NCI-H1436 (cell line): ENCODE measurements at regions not wholly inside any gene's neighbourhood (a gene's known extent, or its start where the extent isn't known, plus 50 kb on each side); places are given as distances from the start of the nearest gene placed in this dataset.
"Not testable (repeated sequence)": the region's sequence is repeated elsewhere in the genome, so short reads cannot be mapped to it uniquely, and the experiment has no call there.

Experiments used
- DNase-seq: peaks from one replicate; lab custom pipeline; 2025; lab: John Stamatoyannopoulos, UW

DNA sequence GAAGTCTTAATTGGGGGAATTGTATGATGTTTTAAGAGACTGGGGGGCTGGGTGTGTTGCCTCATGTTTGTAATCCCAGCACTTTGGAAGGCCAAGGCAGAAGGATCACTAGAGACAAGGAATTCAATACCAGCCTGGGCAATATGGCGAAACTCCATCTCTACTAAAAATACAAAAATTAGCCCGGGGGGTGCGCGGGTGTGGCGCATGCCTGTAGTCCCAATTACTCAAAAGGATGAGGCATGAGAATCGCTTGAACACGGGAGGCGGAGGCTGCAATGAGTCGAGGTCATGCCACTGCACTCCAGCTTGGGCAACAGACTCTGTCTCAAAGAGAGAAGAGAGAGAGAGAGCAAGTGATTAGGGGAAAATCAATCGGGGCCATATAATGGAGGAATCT, 600.5 kb downstream of the SLC16A7 start:
- DNase-seq, result no peak

DNA sequence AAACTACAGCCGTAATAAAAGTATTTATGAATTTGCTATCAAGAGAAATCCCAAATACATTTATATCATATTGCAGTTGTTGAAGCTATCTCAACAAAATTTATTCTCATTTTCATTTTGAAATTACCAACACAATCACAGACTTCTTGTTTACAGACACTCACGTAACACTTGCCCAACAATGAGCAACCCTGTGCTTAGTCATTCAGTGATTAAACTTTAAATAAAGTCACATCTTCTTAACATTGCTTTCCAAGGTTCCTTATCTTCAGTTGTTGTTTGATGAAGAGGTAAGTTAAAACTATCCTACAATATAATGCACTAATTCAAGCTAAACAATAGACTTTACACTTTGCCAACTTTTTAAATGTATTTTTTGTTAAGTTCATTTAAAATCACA, 601.8 kb downstream of the SLC16A7 start:
- DNase-seq, result no peak

DNA sequence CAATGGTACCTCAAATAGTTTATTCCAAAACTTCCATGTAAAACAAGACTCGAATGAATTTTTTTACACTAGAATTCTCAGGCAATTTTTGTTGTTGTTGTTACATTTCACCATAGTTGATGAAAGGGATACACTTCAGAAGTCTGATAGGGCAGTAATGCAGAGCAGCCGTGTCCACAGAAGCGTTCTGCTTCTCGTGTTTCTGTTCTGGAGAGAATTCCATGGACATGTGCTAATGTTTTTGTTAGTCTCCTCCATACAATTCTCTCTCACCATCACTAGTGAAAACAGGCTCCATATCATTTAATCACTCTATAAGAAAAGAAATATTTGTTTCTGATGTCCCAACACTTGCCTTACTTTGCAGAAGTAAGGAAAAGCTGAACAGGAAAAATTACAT, 606.1 kb downstream of the SLC16A7 start:
- no peak for DNase-seq

DNA sequence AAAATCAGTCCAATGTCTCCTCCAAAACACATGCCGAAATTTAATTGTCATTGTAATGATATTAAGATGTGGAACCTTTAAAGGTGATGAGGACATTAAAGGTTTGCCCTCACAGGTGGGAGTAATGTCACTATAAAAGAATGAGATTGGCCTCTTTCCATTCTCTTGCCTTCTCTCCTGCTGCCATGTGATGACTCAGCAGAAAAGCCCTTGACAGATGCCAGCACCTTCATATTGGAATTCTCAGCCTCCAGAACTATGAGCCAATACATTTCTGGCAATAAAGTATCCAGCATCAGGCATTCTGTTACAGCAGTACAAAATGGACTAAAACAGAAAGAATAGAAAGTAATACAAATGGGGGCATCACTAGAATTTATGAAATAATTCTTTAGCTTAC, 609.7 kb downstream of the SLC16A7 start:
- DNase-seq, result no peak

DNA sequence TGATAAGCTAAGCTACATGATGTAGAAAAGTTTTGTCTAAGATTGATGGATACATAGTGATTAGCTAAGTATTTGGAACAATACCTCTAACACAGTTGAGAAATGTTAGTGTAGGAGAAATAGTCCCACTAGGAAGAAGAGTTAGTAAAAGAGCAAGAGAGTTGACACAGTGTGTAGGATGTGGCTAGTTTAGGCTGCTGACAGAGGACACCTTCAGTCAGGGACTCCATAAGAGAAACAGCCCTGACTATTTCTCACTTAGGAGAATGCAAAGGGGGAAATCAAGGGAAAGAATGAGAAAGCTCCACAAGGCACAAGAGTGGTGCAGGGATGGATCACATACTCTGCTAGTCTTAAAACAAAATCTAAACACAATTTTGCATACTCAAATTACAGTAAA, 613.7 kb downstream of the SLC16A7 start:
- DNase-seq, result no peak

DNA sequence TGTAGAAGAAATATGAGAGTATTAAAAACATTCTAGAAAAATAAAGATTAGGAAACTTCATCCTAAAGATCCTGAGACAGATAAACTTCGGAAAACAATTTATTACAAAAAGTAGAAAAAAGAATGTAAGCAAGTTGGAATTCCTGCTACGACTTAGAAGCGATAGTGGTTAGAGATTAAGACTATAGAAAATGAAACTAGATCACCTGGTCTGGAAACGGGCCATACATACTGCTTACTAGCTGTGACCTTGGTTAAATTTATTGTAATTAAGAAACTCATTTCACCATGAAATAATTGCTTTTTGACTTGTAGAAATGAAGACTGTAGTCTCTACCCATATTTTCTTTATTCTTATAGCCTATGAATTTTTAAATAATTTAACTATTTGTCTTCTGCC, 614.1 kb downstream of the SLC16A7 start:
- no peak for DNase-seq

DNA sequence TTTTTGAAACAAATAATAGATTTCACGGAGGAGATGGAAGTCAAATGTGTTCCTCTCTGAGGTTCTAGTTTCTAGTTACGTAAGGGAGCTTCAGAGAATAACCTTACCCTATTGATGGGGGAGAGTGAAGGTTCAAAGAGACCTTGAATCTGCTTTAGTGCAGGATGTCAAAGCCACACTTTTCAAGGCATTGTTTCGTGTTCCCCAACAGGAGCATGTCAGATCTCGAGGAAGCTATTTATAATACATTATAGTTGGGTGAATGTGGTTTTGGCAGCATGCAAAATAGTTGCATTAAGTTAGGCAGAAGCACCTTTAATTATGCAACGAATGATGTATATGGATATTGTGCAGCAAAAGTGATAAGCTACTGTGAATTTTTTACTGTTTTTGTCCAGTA, 614.9 kb downstream of the SLC16A7 start:
- DNase-seq, result no peak

DNA sequence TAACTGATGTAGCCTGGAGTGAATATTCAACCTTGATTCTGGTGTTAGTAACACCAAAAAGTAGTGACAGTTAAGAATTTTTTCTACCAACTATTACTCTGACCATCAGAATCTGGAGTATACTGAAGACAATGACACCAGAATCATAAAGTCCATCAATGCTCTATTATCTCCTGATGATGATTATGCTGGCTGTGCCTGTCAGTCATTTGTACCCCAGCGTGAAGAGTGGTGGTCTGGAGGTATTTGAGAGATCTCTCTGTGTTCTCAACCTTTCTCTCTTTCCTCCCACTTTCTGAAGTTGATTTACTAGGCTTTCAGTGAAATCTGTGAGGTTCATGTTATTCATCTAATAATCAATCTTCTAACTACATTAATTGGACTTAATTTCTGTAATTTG, 615.4 kb downstream of the SLC16A7 start:
- DNase-seq, result no peak

DNA sequence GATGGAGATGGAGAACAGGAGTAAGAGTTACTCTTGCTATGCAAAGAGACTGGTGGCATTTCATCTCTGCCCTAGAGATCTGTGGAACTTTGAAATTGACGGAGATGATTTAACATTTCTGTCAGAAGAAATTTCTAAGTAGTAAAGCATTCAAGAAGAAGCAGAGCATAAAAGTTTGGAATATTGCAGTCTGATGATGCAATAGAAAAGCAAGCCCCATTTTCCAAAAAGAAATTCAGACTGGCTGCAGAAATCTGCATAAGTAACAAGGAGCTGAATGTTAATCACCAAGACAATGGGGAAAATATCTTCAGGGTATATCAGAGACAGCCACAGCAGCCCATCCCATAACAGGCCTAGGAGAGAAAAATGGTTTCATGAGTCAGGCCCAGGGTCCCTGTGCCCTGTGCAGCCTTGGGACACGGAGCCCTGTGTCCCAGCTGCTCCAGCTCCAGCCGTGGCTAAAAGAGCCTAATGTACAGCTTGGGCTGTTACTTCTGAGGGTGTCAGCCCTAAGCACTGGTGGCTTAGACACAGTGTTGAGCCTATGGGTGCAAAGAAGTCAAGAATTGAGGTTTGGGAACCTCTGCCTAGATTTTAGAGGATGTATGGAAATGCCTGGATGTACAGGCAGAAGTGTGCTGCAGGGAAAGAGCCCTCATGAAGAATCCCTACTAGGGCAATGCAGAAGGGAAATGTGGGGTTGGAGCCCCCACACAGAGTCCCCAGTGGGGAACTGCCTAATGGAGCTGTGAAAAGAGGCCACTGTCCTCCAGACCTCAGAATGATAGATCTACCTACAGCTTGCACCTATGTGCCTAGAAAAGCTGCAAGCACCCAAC, 616.6 kb downstream of the SLC16A7 start:
- no peak for DNase-seq

DNA sequence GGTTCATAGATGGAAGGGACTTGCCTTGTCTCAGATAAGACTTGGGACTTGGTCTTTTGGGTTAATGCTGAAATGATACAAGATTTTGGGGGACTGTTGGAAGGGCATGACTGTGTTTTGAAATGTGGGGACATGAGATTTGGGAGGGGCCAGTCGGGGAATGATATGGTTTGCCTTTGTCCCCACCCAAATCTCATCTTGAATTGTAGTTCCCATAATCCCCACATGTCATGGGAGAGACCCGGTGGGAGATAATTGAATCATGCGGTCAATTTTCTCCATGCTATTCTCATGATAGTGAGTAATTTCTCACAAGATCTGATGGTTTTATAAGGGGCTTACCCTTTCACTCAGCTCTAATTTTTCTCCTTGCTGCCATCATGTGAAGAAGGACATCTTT, 617.4 kb downstream of the SLC16A7 start:
- not testable (repeated sequence) for DNase-seq

DNA sequence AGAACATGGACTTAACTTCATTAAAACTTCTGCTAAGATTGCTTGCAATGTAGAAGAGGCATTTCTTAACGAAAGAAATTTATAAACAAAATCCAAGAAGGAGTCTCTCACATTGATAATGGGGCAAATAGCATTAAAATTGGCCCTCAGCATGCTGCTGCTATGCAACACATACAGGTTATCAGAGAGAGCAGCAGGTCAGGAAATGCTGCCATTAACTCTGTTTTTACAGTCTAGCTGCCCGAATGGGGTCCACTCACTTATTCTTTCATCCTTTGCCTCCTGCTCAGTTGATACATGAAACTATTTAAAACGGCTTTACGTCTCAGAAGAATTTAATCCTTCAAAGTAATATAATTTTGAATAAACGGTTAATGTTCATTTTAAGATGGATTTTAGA, 620.4 kb downstream of the SLC16A7 start:
- no peak for DNase-seq

DNA sequence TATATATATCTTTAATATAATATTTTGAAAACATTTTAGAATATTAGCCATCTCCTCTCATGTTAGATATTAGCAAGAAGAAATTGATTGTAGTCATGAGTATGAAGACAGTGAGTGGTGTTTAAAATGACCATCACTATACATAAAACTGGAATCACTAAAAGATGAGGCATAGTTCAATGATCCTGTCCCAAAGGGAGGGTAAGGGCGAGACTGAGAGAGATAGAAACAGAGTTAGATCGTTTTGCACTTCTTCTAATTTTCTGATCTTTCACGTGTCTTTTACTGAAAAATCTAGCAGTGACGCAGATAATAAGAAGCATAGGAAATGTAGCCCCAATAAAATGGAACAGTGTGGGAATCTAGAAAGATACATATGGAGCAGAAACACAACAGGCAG, 627.4 kb downstream of the SLC16A7 start:
- DNase-seq, result no peak

DNA sequence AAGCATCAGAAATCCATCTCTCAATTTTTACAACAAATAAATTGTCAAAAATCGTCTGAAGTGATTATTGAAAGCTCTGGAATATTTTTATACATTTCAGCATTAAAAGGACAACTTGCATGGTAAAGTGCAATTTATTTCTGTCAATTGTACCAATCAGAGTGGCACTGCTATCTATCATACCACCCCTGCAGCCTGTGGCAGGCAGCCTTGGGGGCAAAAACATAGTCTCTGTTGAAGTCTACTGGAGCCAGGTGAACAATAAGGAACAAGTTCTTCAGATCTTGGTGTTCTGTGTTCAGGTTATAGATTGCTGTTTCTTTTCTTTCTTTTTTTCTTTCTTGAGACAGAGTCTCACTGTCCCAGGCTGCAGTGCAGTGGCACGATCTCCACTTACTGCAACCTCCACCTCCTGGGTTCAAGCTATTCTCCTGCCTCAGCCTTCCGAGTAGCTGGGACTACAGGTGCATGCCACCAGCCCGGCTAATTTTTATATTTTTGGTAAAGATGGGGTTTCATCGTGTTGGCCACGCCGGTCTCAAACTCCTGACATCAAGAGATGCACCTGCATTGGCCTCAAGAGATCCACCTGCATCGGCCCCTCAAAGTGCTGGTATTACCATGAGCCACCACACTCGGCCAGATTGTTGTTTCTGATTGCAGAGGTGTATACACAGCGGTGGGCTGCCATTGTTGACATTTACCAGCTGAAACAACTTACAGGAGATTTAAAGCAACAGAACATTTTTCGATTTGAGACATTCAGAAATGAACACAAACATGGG, 629.6 kb downstream of the SLC16A7 start:
- no peak for DNase-seq

DNA sequence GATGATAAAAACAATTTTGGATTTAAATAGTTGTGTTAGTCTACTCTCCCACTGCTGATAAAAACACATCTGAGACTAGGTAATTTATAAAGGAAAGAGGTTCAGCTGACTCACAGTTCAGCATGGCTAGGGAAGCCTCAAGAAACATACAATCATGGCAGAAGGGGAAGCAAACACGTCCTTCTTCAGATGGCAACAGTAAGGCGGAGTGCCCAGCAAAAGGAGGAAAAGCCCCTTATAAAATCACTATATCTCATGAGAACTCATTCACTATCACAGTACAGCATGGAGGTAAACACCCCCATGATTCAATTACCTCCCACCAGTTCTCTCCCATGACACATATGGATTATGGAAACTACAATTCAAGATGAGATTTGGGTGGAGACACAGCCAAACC, 632.1 kb downstream of the SLC16A7 start:
- DNase-seq, result no peak

DNA sequence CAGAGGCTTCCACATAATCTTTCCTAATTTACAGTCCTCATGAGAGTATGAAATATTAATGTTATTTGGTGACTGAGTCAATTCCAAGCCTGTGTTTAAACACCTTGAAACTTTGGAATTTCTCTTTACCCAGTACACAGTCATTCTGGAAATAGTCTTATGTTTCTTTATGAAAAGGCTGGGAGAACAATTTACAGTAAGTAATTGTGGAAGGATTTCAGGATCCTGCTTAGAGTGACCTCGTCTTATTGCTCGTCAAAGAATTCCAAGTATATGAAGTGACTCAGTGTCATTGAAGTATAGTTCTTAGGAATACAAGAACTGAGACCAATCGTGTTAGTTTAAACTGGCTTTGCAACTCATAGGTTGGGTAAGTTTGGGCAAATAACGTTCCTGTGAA, 634.2 kb downstream of the SLC16A7 start:
- no peak for DNase-seq

DNA sequence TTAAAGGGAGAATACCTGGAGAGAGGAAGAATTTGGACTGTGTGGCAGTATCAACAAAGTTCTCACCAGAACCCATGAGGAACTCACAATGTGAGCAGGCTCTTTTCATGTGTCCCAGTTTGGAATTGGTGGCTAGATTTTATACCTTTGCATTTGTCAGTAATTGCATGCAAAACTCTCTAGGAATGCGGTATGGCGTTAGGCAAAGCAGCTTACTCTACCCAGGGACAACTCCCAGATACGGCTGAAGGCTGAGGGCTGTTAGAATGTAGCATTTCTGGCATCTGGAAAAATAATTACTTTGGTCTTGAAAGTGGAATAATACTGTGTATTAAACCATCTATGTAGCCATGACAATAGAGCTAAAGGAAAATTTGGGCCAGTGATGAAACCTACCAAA, 635.5 kb downstream of the SLC16A7 start:
- no peak for DNase-seq

DNA sequence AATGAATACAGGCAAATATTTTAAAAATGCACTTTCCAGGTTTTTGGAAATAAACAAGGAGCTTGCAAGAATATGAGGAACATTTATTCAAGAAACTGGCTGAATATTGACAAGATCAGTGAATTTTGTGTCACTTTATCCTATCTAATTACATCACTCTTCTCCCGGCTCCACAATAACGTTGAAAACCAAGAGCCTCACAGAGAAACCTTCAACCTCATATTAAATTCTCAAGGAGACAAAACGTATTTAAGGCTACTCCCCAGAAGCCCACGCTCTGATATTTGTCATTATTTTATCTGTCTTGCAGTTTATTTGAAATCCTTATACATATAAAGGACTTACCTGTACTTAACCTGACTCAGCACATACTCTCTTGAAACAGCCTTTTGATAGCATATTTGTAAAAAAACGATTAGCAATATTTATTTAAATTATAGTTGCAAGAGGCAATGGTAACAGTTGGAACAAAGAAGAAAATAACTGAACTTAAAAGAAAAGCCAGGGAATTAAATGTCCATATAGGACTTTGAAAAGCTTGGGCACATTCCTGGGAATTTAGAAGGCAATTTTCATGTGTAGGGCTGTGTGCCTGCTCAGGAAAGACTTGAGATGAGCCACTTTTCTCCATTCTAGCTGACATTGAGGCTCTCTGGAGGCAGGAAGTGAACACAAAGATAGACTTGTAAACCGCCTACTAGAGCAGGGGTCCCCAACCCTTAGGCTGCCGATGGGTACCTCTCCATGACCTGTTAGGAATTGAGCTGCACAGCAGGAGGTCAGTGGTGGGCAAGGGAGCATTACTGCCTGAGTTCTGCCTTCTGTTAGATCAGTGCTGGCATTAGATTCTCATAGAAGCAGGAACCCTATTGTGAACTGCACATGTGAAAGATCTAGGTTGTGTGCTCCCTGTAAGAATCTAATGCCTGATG, 636.4 kb downstream of the SLC16A7 start:
- no peak for DNase-seq

DNA sequence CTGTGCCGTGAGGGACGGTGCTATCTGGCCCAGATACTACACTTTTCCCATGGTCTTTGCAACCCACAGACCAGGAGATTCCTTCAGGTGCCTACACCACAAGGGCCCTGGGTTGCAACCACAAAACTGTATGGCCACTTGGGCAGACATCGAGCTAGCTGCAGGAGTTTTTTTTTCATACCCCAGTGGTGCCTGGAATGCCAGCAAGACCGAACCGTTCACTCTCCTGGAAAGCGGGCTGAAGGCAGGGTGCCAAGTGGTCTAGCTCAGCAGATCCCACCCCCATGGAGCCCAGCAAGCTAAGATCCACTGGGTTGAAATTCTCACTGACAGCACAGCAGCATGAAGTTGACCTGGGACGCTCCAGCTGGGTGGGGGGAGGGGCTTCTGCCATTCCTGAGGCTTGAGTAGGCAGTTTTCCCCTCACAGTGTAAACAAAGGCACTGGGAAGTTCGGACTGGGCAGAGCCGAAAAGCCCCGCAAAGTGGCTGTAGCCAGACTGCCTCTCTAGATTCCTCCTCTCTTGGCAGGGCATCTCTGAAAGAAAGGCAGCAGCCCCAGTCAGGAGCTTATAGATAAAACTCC, 638.9 kb downstream of the SLC16A7 start:
- DNase-seq, result not testable (repeated sequence)

DNA sequence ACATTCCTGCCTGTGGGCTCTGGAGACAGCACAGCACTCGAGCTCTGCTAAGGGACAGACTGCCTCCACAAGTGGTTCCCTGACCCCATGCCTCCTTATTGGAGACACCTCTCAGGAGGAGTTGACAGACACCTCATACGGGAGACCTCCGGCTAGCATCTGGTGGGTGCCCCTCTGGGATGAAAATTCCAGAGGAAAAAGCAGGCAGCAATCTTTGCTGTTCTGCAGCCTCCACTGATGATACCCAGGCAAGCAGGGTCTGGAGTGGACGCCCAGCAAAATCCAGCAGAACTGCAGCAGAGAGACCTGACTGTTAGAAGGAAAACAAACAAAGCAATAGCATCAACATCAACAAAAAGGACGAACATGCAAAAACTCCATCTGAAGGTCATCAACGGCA, 639.4 kb downstream of the SLC16A7 start:
- DNase-seq, result no peak

DNA sequence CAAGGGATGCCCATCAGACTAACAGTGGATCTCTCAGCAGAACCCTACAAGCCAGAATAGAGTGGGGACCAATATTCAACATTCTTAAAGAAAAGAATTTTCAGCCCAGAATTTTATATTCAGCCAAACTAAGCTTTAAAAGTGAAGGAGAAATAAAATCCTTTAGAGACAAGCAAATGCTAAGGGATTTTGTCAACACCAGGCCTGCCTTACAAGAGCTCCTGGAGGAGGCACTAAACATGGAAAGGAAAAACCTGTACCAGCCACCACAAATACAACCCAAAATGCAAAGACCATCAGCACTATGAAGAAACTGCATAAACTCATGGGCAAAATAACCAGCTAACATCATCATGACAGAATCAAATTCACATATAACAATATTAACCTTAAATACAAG, 640.6 kb downstream of the SLC16A7 start:
- DNase-seq, result not testable (repeated sequence)

DNA sequence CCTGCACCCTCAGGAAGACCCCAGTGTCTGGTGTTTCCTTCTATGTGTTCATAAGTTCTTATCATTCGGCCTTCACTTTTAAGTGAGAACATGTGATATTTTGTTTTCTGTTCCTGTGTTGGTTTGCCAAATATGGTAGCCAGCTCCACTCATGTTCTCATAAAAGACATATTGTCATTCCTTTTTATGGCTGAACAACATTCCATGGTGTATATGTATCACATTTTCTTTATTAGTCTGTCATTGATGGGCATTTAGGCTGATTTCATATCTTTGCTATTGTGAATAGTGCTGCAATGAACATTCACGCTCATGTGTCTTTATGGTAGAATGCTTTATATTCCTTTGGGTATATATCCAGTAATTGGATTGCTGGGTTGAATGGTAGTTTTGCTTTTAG, 645.1 kb downstream of the SLC16A7 start:
- no peak for DNase-seq

DNA sequence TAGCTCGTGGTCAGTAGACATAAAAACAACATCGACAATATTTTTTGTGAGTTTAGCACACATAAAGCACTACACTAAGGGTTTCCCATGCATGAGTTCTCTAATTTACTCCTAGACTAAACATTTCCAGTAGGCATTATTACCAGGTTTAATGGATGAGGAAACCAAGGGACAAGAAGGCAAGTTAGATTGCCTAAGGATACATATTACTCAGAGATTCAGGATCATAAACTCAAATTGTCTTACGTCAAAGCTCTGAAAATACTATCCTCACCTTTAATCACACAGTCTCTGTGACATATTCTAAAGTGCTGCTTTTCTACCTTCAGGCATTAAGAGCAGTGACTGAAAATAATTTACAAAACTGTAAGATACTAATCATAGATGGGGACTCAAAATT, 655.3 kb downstream of the SLC16A7 start:
- DNase-seq, result no peak
